H1 (cell line): ENCODE measurements at regions not wholly inside any gene's neighbourhood (a gene's known extent, or its start where the extent isn't known, plus 50 kb on each side); places are given as distances from the start of the nearest gene placed in this dataset.

ENCODE experiments used
- SIRT6 ChIP-seq: IDR thresholded peaks from one replicate; pipeline ENCODE4 v1.7.1; 2012; ENCODE audit warnings: low read length, inconsistent platforms
- SP1 ChIP-seq: IDR thresholded peaks from 2 replicates; pipeline ENCODE4 v1.6.1; 2011; ENCODE audit warnings: low read depth, low read length
- TF ChIP-seq, protein P1 (sequence below): IDR thresholded peaks from 2 replicates; pipeline ENCODE4 v1.6.1; 2012; ENCODE audit warnings: low read length, inconsistent platforms

DNA sequence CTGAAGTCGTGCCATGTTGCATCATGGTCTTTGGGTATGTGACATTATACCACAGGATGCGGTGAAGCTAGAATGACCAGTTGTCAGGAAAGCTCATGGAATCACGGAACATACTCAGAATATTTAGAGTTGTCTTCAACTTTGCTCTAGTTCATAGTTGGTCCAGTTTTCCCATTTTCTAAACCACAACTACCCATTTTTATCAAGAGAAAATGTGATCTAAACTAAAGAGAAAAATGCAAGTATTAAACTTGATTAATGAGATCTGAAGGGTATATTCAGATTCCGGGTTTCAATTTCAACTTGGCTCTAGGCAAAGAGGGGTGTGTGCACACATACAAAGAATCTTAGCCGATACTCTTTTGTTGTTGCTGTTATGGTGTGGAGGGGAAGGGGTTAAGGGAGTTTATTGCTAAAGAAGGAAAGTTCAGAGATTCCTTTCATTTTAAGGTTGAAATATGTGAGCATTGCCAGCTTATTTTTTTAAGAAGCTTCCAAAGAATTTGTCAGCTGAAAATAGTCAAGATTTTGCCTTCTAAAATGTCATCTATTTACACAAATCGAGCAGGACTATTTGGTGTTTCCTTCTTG is 516.6 kb upstream of the ZEB2 start:
- TF ChIP-seq, protein P1, sequence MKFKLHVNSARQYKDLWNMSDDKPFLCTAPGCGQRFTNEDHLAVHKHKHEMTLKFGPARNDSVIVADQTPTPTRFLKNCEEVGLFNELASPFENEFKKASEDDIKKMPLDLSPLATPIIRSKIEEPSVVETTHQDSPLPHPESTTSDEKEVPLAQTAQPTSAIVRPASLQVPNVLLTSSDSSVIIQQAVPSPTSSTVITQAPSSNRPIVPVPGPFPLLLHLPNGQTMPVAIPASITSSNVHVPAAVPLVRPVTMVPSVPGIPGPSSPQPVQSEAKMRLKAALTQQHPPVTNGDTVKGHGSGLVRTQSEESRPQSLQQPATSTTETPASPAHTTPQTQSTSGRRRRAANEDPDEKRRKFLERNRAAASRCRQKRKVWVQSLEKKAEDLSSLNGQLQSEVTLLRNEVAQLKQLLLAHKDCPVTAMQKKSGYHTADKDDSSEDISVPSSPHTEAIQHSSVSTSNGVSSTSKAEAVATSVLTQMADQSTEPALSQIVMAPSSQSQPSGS: no peak
- TF ChIP-seq SIRT6 (no peak), SP1 (no peak)
